A673 (cell line): ENCODE measurements at regions not wholly inside any gene's neighbourhood (a gene's known extent, or its start where the extent isn't known, plus 50 kb on each side); places are given as distances from the start of the nearest gene placed in this dataset.

Experiments
- EZH2 ChIP-seq: fragments of 200-600 bp; sonication (generic); IDR thresholded peaks from 2 replicates; pipeline ENCODE4 v1.6.1; 2017; ENCODE audit warnings: borderline replicate concordance, low read depth, mild to moderate bottlenecking, mixed read lengths, antibody characterized with exemption, low read length; ENCODE audit not compliant: poor library complexity, severe bottlenecking
- TF ChIP-seq, protein P1 (sequence below): fragments of 300-800, 200-600 bp; sonication (generic); conservative IDR thresholded peaks from 2 replicates; pipeline ENCODE4 v1.5.1; 2017; ENCODE audit warnings: low read depth, mild to moderate bottlenecking, antibody characterized with exemption, low read length, moderate library complexity, mixed read lengths

DNA sequence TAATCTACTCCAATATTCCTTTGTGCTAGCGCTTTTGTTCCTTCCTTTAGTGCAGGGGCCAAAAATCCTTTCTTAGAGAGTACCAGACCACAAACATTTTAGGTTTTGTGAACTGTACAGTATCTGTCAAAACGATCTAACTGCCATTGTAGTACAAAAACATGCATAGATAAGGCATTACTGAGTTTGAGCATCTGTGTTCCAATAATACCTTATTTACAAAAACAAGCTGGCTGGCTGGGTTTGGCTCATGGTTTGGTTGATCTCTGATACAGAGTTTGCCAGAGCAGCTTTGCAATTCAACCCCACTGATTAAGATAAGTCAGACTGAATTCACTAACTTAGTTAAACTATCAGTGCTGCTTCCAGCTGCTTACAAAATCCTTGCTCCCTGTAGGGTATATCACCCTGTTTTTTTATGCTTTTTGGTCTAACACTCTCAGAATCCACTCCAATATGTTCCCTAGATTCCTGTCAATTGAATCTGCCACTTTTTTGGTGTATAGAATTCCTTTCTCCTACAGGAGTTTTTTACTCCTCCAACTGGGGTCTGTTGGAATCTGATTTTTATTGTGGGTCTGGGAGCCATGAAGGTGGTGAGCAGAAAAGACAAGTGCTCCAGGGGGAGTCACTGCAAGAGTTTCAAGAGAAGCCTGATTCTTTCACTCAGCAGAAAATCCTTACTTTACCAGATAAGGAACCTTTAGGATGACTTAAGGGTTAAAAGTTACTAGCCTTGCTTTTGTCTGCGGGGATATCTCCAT is 1399.4 kb downstream of the EFNB2 start:
- TF ChIP-seq, protein P1, sequence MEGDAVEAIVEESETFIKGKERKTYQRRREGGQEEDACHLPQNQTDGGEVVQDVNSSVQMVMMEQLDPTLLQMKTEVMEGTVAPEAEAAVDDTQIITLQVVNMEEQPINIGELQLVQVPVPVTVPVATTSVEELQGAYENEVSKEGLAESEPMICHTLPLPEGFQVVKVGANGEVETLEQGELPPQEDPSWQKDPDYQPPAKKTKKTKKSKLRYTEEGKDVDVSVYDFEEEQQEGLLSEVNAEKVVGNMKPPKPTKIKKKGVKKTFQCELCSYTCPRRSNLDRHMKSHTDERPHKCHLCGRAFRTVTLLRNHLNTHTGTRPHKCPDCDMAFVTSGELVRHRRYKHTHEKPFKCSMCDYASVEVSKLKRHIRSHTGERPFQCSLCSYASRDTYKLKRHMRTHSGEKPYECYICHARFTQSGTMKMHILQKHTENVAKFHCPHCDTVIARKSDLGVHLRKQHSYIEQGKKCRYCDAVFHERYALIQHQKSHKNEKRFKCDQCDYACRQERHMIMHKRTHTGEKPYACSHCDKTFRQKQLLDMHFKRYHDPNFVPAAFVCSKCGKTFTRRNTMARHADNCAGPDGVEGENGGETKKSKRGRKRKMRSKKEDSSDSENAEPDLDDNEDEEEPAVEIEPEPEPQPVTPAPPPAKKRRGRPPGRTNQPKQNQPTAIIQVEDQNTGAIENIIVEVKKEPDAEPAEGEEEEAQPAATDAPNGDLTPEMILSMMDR, result no peak
- no peak for TF ChIP-seq EZH2
